ENCODE measurements at regions not wholly inside any gene's neighbourhood (a gene's known extent, or its start where the extent isn't known, plus 50 kb on each side); places are given as distances from the start of the nearest gene placed in this dataset.
"Not testable (repeated sequence)": the region's sequence is repeated elsewhere in the genome, so short reads cannot be mapped to it uniquely, and the experiment has no call there.

DNA sequence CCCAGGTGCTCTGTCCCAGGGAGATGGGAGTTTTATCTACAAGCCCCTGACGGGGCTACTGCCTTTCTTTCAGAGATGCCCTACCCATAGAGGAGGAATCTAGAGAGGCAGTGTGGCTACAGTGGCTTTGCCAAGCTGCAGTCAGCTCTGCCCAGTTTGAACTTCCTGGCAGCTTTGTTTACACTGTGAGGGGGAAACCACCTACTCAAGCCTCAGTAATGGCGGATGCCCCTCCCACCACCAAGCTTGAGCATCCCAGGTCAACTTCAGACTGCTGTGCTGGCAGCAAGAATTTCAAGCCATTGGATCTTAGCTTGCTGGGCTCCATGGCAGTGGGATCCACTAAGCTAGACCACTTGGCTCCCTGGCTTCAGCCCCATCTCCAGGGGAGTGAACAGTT is 53.1 kb upstream of the TMEM252 start:
- POLR2A ChIA-PET, H3K9me3 Mint-ChIP-seq: not testable (repeated sequence)
- CTCF ChIA-PET, result interaction anchor here (0.6 kb wide), 1 partner anchor 409 kb away, joined by 3 read pairs; no protein-coding TSS in a partner anchor

DNA sequence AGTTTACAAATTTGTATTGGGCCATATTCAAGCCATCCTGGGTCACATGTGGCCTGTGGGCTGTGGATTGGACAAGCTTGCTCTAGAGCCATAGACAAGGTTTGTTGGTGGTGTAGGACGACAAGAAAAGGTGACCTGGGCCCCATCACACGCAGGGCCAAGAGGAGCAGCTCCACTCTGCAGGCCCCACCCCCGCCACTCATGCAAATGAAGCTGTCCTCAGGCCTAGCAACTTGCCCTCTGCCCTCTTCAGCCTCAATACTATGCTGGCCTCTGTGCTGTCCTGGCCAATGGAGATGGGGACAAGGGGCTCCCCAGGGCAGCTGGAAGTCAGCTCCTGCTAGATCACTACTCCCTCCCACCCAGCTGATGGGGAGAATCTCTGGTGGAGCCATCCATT is 55.2 kb upstream of the TMEM252 start:
- CTCF ChIA-PET, result no interaction called here
- no peaks in the 10 kb centered on the region for H3K9me3 Mint-ChIP-seq
- no peaks in the 10 kb centered on the region for H3K4me1 Mint-ChIP-seq
- DNase-seq, result no peak
- no peak overlapping the region for H3K4me3 Mint-ChIP-seq
- H3K27ac Mint-ChIP-seq, result no peak overlapping the region
- POLR2A ChIA-PET, result no interaction called here
- no peaks in the 10 kb centered on the region for H3K36me3 Mint-ChIP-seq (ENCODE audit: low read depth)
- H3K27me3 Mint-ChIP-seq, result peaks cover 8% of the 10 kb centered on the region

More for the DNA sequence above, 53.1 kb upstream of the TMEM252 start:
- H3K27ac Mint-ChIP-seq; DNase-seq; H3K4me3 Mint-ChIP-seq; H3K36me3 Mint-ChIP-seq (ENCODE audit: low read depth); H3K4me1 Mint-ChIP-seq: not testable (repeated sequence)
- peaks cover 15% of the 10 kb centered on the region for H3K27me3 Mint-ChIP-seq

GRCh38 chr9:68597362-68597997 is 56.8 kb upstream of the TMEM252 start:
- H3K27me3 Mint-ChIP-seq, result peaks cover 7% of the 10 kb centered on the region
- no peak overlapping the region for H3K27ac Mint-ChIP-seq
- H3K9me3 Mint-ChIP-seq, result no peaks in the 10 kb centered on the region
- H3K4me1 Mint-ChIP-seq, result no peaks in the 10 kb centered on the region
- ChIA-PET POLR2A (no interaction called here), CTCF (no interaction called here)
- DNase-seq, result no peak
- H3K36me3 Mint-ChIP-seq (ENCODE audit: low read depth), result no peaks in the 10 kb centered on the region
- no peak overlapping the region for H3K4me3 Mint-ChIP-seq

DNA sequence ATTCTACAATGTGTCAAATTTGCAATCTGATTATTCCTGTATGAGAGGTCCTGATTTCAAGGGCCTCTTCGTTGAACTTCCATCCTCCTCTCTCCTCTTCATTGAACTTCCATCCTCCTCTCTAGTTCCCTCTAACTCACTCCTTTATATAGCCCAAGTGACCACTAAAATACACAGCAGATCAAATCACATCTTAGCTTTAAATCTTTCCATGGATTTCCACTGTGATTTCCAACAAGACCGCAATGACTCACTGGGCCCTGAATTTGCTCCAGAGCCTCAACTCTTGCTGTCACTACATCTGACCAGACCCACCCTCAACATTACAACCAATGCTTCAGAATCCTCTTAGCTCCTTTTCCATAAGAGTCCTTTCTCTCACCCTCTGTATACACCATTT is 59.1 kb upstream of the TMEM252 start:
- Mint-ChIP-seq H3K4me3 (no peak overlapping the region), H3K9me3 (no peaks in the 10 kb centered on the region), H3K4me1 (no peaks in the 10 kb centered on the region), H3K36me3 (ENCODE audit: low read depth) (no peaks in the 10 kb centered on the region), H3K27me3 (peaks cover 10% of the 10 kb centered on the region), H3K27ac (no peak overlapping the region)
- CTCF ChIA-PET, result interaction anchor here (1.1 kb wide), 1 partner anchor 33 kb away, joined by 3 read pairs; no protein-coding TSS in a partner anchor
- POLR2A ChIA-PET, result no interaction called here
- no peak for DNase-seq

- Mint-ChIP-seq H3K4me1 (no peaks in the 10 kb centered on the region), H3K9me3 (no peaks in the 10 kb centered on the region), H3K36me3 (ENCODE audit: low read depth) (no peaks in the 10 kb centered on the region), H3K27me3 (peaks cover 10% of the 10 kb centered on the region), H3K27ac (no peak overlapping the region), H3K4me3 (no peak overlapping the region)
- POLR2A ChIA-PET, result no interaction called here
- CTCF ChIA-PET, result no interaction called here
- DNase-seq, result no peak
Observed at GRCh38 chr9:68601081-68601480, 60.4 kb upstream of the TMEM252 start.

GRCh38 chr9:68603371-68603770 is 62.7 kb upstream of the TMEM252 start:
- H3K9me3 Mint-ChIP-seq, result no peaks in the 10 kb centered on the region

DNA sequence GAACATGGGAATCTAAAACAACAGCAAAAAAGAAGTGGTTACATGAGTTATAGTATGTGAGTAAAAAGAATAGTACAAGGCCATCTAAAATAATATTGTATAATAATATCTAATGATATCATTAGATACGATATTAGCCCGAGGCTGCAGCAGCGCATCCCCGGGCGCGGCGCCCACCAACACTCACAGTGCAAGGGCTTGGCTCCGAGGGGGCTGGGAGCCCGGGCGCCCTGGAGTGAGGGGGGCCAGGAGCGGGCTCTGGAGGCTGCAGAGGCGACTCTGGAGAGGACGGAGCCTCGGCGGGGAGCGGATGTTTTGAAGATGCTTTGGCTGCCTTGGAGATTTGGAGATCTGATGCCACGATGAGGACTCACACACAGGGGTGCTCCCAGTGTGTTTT is 68.1 kb upstream of the TMEM252 start:
- ChIA-PET CTCF (no interaction called here), POLR2A (no interaction called here)
- H3K27me3 Mint-ChIP-seq, result peaks cover 3% of the 10 kb centered on the region
- H3K9me3 Mint-ChIP-seq, result no peaks in the 10 kb centered on the region
- no peak for DNase-seq
- H3K36me3 Mint-ChIP-seq (ENCODE audit: low read depth), result no peaks in the 10 kb centered on the region
- no peak overlapping the region for H3K27ac Mint-ChIP-seq
- no peaks in the 10 kb centered on the region for H3K4me1 Mint-ChIP-seq
- no peak overlapping the region for H3K4me3 Mint-ChIP-seq

More at GRCh38 chr9:68603371-68603770, 62.7 kb upstream of the TMEM252 start:
- POLR2A ChIA-PET, result no interaction called here
- Mint-ChIP-seq H3K36me3 (ENCODE audit: low read depth) (no peaks in the 10 kb centered on the region), H3K27ac (no peak overlapping the region), H3K27me3 (peaks cover 12% of the 10 kb centered on the region), H3K4me1 (no peaks in the 10 kb centered on the region), H3K4me3 (no peak overlapping the region)
- CTCF ChIA-PET, result no interaction called here
- DNase-seq, result no peak

DNA sequence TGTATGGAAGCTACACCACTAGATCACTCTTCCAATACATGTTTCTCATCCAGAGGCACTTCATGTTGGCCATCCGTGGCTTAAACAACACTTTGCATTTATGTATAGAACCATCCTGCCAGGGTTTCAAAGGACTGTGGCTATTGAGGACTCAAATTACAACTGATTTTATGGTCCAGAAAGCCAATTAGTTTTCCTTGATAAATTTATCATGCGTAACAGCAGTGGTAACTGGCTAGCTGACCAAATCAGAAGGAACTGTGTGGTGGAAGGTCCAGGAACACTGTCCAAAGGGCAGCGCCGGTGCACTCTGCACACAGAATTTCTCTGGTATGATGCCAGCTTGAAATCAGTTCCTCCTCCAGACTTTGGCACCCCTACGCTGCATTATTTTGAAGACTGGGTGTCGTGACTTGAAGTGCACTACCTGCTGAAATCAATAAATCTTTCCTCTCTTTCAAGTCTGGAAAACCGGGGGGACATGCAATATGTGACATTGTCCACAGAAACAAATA is 69.3 kb upstream of the TMEM252 start:
- Mint-ChIP-seq H3K4me3 (no peak overlapping the region), H3K4me1 (no peaks in the 10 kb centered on the region)

DNA sequence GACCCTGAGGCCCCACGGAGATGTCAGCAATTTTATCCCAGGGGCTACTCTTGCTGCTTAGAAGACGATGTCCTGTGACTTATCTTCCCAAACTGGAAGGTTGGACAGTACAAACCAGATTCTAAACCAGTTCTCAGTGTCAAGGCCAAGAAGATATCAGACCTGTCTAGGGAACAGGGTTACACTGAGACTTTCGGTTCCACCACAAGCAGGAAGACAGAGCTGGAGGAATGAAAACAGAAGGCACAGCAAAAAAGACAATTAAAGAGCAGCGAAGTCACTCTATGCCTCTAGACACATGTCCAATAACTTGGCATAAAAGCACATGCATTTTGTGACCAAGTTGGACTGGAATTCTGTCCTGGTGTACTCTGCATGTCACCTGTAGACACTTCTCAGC is 73.4 kb upstream of the TMEM252 start:
- H3K27ac Mint-ChIP-seq, result no peak overlapping the region
- CTCF ChIA-PET, result no interaction called here
- POLR2A ChIA-PET, result no interaction called here
- no peaks in the 10 kb centered on the region for H3K4me1 Mint-ChIP-seq
- no peak for DNase-seq
- H3K9me3 Mint-ChIP-seq, result no peaks in the 10 kb centered on the region
- H3K36me3 Mint-ChIP-seq (ENCODE audit: low read depth), result no peaks in the 10 kb centered on the region
- H3K4me3 Mint-ChIP-seq, result no peak overlapping the region
- peaks cover 5% of the 10 kb centered on the region for H3K27me3 Mint-ChIP-seq

More for the DNA sequence above, 69.3 kb upstream of the TMEM252 start:
- Mint-ChIP-seq H3K27ac (no peak overlapping the region), H3K27me3 (peaks cover 3% of the 10 kb centered on the region), H3K36me3 (ENCODE audit: low read depth) (no peaks in the 10 kb centered on the region), H3K9me3 (no peaks in the 10 kb centered on the region)
- DNase-seq, result no peak
- CTCF ChIA-PET, result no interaction called here
- POLR2A ChIA-PET, result no interaction called here

DNA sequence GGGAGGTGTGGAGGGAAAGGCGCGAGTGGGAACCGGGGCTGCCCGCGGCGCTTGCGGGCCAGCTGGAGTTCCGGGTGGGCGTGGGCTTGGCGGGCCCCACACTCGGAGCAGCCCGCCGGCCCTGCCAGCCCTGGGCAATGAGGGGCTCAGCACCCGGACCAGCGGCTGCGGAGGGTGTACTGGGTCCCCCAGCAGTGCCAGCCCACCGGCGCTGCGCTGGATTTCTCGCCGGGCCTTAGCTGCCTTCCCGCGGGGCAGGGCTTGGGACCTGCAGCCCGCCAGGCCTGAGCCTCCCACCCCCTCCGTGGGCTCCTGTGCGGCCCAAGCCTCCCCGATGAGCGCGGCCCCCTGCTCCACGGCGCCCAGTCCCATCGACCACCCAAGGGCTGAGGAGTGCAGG is 76.3 kb upstream of the TMEM252 start:
- POLR2A ChIA-PET; CTCF ChIA-PET; DNase-seq; H3K36me3 Mint-ChIP-seq (ENCODE audit: low read depth); H3K4me3 Mint-ChIP-seq; H3K9me3 Mint-ChIP-seq; H3K27ac Mint-ChIP-seq; H3K4me1 Mint-ChIP-seq; H3K27me3 Mint-ChIP-seq: not testable (repeated sequence)

DNA sequence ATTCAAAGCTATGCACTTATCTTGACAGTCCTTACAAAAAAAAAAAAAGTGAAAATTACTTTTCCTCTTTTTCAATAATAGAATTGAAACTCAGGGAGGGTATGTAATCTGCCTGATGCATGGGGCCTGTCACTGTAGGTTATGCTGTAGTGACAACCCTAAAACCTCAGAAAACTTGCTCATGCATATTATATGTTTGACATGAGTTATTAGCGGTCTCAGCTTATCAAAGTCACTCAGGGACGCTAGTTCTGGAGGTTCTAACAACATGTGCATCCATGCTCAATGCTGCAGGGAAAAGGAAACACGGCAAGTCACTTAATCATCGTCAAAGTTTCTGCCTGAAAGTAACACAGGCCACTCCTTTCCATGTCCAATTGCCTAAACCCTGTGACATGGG is 78.4 kb upstream of the TMEM252 start:
- H3K4me3 Mint-ChIP-seq, result no peak overlapping the region
- H3K27ac Mint-ChIP-seq, result no peak overlapping the region
- H3K4me1 Mint-ChIP-seq, result no peaks in the 10 kb centered on the region
- no peaks in the 10 kb centered on the region for H3K36me3 Mint-ChIP-seq (ENCODE audit: low read depth)
- ChIA-PET CTCF (no interaction called here), POLR2A (no interaction called here)
- H3K27me3 Mint-ChIP-seq, result peaks cover 8% of the 10 kb centered on the region
- no peaks in the 10 kb centered on the region for H3K9me3 Mint-ChIP-seq
- DNase-seq, result no peak

DNA sequence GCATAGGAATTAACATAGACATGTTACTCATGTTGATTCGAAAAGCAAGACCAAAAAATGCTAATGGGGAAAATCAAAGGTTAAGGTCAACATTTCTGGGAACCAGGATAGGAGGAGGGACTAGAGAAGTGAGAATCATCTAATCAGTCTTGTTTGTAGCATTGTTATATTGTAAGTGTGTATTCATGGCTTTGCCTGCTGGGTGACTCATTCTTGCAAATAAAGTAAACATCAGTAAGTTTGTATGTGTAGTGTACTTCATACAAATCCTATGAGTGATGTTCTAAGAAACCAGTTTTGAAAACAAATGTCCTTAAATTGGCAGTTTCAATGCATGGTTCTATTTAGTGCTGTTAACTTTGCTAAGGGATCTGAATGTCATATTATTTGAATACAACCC is 79.0 kb upstream of the TMEM252 start:
- Mint-ChIP-seq H3K4me1 (no peaks in the 10 kb centered on the region), H3K27me3 (peaks cover 8% of the 10 kb centered on the region), H3K36me3 (ENCODE audit: low read depth) (no peaks in the 10 kb centered on the region), H3K9me3 (no peaks in the 10 kb centered on the region), H3K4me3 (no peak overlapping the region), H3K27ac (no peak overlapping the region)
- no peak for DNase-seq
- POLR2A ChIA-PET, result no interaction called here
- CTCF ChIA-PET, result no interaction called here

DNA sequence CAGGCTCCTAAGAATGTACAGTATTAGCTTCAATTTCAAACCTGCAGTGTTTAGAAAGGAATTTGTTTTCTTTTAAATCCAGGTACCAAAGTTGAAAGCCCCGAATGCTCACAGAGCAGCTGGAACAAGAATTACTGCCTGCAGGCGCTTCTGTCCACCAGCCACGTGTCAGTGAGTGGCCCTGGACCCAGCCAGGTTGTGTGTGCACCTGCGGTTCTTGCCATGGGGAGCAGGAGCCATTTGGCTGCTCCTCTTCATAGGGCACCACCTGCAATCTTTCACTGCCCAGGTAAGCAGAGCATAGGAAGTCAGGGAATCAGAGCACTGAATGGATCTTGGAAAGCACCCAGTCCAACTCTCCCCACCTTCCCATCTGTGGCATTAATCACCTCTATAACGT is 79.5 kb upstream of the PIP5K1B start:
- no peak overlapping the region for H3K4me3 Mint-ChIP-seq
- no peak for DNase-seq
- H3K4me1 Mint-ChIP-seq, result no peaks in the 10 kb centered on the region
- POLR2A ChIA-PET, result no interaction called here
- no peak overlapping the region for H3K27ac Mint-ChIP-seq
- no peaks in the 10 kb centered on the region for H3K9me3 Mint-ChIP-seq
- H3K36me3 Mint-ChIP-seq (ENCODE audit: low read depth), result no peaks in the 10 kb centered on the region
- peaks cover 7% of the 10 kb centered on the region for H3K27me3 Mint-ChIP-seq
- CTCF ChIA-PET, result no interaction called here

DNA sequence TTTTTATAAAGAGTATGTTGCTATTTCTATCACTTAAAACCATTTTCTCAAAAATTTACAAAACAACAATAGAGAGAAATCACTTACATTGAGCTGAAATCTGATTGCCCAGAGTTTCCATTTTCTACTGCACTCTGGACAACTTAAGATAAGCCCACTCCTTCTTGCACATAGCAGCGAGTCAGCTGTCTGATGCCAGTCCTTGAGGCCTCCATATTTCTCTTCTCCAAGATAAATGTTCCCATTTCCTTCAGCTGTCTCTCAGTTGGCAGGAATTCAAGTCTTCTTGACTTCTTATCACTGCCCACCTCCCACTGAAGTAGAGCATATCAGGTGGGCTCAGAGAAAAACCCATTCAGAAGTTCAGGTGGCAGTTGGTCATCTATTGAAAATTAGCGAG is 78.5 kb upstream of the PIP5K1B start:
- DNase-seq, result no peak
- CTCF ChIA-PET, result interaction anchor here (0.9 kb wide), 1 partner anchor 12 kb away, joined by 3 read pairs; no protein-coding TSS in a partner anchor
- H3K27me3 Mint-ChIP-seq, result peaks cover 7% of the 10 kb centered on the region
- no peaks in the 10 kb centered on the region for H3K36me3 Mint-ChIP-seq (ENCODE audit: low read depth)
- H3K27ac Mint-ChIP-seq, result no peak overlapping the region
- H3K4me1 Mint-ChIP-seq, result no peaks in the 10 kb centered on the region
- H3K9me3 Mint-ChIP-seq, result no peaks in the 10 kb centered on the region
- POLR2A ChIA-PET, result no interaction called here
- no peak overlapping the region for H3K4me3 Mint-ChIP-seq
